DND-41 (cell line): ENCODE measurements at regions not wholly inside any gene's neighbourhood (a gene's known extent, or its start where the extent isn't known, plus 50 kb on each side); places are given as distances from the start of the nearest gene placed in this dataset.

ENCODE experiments used
- CTCF ChIP-seq: IDR thresholded peaks from 2 replicates; pipeline ENCODE4 v1.5.1; 2012; ENCODE audit warnings: borderline replicate concordance, low read length, moderate library complexity, mild to moderate bottlenecking; ENCODE audit not compliant: poor library complexity, severe bottlenecking; ENCODE audit errors: extremely low read depth
- EZH2 ChIP-seq: IDR thresholded peaks from 3 replicates; pipeline ENCODE4 v1.6.1; 2012; ENCODE audit warnings: borderline replicate concordance, low read depth, mild to moderate bottlenecking, moderate library complexity, low read length, inconsistent platforms; ENCODE audit not compliant: severe bottlenecking

- TF ChIP-seq CTCF (no peak), EZH2 (no peak)
These were observed 87.7 kb upstream of the TNFSF4 start for GRCh38 chr1:173294843-173295242.
